ACC112 (cell line): ENCODE measurements at regions not wholly inside any gene's neighbourhood (a gene's known extent, or its start where the extent isn't known, plus 50 kb on each side); places are given as distances from the start of the nearest gene placed in this dataset.

Experiments
- H2AFZ ChIP-seq: fragments of 200-600 bp; sonication (generic); one replicate; pipeline ENCODE4 v1.6.0; 2017; ENCODE audit warnings: antibody characterized with exemption, low read length; ENCODE audit not compliant: unreplicated experiment
- H3K27ac ChIP-seq: fragments of 200-600 bp; sonication (generic); 2 replicates; pipeline ENCODE4 v1.5.1; 2014; ENCODE audit warnings: low read depth, mild to moderate bottlenecking, antibody characterized with exemption, low read length, moderate library complexity
- H3K27me3 ChIP-seq: fragments of 200-600 bp; sonication (generic); 2 replicates; pipeline ENCODE4 v1.6.1; 2014; ENCODE audit warnings: mild to moderate bottlenecking, antibody characterized with exemption, low read length, moderate library complexity, mixed read lengths; ENCODE audit not compliant: insufficient read depth
- H3K36me3 ChIP-seq: fragments of 200-600 bp; sonication (generic); 2 replicates; pipeline ENCODE4 v1.6.1; 2016; ENCODE audit warnings: mild to moderate bottlenecking, antibody characterized with exemption, low read length, moderate library complexity, mixed read lengths; ENCODE audit not compliant: insufficient read depth
- H3K4me1 ChIP-seq: fragments of 200-600 bp; sonication (generic); one replicate; pipeline ENCODE4 v1.6.1; 2016; ENCODE audit warnings: low read length, mixed read lengths; ENCODE audit not compliant: insufficient read depth, unreplicated experiment, control insufficient read depth
- H3K4me3 ChIP-seq: fragments of 200-600 bp; sonication (generic); 2 replicates; pipeline ENCODE4 v1.5.1; 2014; ENCODE audit warnings: mild to moderate bottlenecking, low read depth, low read length
- H3K79me2 ChIP-seq: fragments of 200-600 bp; sonication (generic); one replicate; pipeline ENCODE4 v1.6.0; 2016; ENCODE audit warnings: low read length; ENCODE audit not compliant: control insufficient read depth, unreplicated experiment, insufficient read depth

GRCh38 chr2:16192416-16193216, 252.3 kb downstream of the MYCN start:
- H3K79me2 ChIP-seq = no peaks in the 10 kb centered on the region
- H3K36me3 ChIP-seq = no peaks in the 10 kb centered on the region
- H3K27me3 ChIP-seq = no peaks in the 10 kb centered on the region
- no peak overlapping the region for H2AFZ ChIP-seq
- no peaks in the 10 kb centered on the region for H3K4me1 ChIP-seq
- H3K27ac ChIP-seq = no peak overlapping the region
- H3K4me3 ChIP-seq = no peak overlapping the region

DNA sequence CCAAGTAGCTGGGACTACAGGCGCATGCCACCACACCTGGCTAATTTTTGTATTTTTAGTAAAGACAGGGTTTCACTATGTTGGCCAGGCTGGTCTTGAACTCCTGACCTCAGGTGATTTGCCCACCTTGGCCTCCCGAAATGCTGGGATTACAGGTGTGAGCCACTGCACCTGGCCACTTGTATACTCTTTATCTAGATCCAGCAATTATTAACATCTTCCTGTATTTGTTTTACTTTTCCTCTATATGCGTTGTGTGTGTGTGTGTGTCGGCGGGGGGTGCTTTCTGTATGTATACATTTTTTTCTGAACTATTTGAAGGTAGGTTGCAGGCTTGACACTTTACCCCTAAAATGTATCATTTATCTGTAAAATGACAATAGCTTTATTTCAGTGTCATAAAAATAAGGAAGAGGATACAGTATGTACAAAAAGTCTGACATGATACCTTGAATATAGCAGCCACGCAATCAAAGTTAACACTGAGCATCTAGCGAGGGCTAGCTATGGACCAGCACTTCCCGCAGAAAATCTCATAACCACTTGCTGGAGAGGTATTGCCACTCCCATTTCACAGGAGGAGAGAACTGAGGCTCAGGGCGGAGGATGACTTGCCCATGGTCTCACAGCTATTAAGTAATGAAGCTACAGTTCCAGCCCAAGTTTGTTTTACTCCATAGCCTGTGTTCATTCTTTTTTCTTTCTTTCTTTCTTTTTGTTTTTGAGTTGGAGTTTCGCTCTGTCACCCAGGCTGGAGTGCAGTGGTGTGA, 251.3 kb downstream of the MYCN start:
- Histone ChIP-seq H3K4me3 (no peak overlapping the region), H3K27ac (no peak overlapping the region), H3K36me3 (no peaks in the 10 kb centered on the region), H3K4me1 (no peaks in the 10 kb centered on the region), H2AFZ (no peak overlapping the region), H3K27me3 (no peaks in the 10 kb centered on the region), H3K79me2 (no peaks in the 10 kb centered on the region)

DNA sequence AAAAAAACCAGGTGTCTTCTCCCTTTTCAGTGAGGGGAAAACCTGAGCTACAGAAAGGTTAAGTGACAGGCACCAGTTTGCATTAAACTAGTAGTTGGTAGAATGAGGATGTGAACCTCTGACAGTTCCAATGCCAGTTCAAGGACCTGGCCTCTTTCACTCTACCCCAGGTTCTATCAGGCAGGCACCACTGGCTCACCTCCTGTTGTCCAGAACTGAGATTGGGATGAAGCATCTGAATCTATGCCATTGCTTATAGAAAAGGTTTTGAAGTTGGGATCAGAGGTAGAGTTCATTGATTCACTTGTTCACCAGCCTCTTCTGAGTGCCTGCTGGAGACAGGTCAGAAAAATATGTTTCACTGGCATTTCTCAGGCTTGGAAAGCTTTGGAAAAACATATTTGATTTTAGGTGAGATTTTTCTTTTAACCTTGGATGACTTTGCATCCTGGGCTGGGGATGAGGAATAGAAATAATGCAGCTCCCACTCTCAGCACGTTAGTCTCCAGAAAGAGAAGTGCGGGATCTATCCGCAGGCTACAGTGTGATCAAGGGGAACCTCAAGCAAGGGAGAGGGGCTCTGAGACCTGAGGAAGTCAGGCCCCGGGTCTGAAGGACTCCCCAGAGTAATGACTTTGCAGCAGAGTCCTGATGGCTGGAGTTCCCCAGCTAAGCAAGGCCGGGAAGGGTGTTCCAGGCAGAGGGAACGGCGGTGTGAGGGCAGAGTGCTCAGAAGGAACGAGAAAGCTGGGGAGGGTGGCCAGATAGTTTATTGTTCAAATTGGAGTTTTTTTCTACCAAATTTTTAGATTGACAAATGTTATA, 250.3 kb downstream of the MYCN start:
- Histone ChIP-seq H3K4me3 (no peak overlapping the region), H3K27ac (no peak overlapping the region), H3K4me1 (no peaks in the 10 kb centered on the region), H3K27me3 (no peaks in the 10 kb centered on the region), H2AFZ (no peak overlapping the region), H3K79me2 (no peaks in the 10 kb centered on the region), H3K36me3 (no peaks in the 10 kb centered on the region)

DNA sequence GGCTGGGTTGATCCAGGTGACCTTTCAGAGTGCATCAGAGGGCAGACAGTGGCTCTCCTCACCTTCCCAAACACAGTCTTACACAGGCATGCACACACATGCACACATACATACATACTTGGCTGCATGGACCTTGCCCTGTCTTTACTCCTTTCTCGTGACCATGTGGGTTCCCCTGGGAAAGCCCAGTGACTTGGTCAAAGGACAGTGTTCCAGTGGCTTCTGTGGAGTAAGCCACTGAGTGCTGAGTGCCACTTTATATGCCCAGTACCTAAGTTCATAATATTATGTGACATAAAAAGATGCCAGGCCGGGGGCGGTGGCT, 249.4 kb downstream of the MYCN start:
- Histone ChIP-seq H3K27ac (no peak overlapping the region), H3K27me3 (no peaks in the 10 kb centered on the region), H3K79me2 (no peaks in the 10 kb centered on the region), H3K36me3 (no peaks in the 10 kb centered on the region), H3K4me1 (no peaks in the 10 kb centered on the region), H2AFZ (no peak overlapping the region), H3K4me3 (no peak overlapping the region)

DNA sequence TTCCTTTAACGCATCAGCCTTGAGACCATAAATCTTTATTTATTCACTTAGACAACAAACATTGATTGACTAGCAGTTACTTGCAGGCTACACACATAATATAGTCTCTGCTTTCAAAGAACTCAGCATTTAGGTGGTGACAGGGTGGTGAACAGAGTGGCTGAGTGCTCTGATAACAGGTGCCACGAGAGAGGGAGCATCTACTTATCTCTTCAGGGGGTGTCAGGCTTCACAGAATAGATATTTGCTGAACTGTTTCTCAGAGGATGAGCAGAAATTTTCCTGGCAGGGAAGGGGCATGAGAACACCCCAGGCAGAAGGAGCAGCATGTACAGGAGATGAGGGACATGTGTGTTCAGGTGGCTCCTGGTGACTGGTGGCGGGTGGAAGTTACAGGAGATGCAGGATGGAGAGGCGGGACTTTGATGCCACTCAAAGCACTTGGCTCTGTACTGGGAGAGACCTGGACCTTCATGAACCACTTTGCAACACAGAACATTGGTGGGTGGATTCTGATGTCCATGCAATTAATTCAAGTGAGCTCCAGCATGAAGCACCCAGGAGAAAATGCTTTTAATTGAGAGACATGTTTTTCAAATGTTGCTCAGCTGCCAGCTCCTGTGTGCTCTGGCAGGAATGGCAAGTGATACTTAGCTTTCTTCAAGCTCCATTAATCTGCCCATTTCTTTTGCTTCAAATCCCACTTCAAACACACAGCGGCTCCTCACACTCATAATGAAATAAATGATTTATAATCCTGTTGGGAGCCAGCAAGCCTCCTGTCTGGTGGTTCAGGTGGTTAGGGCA, 248.9 kb downstream of the MYCN start:
- Histone ChIP-seq H2AFZ (no peak overlapping the region), H3K27me3 (no peaks in the 10 kb centered on the region), H3K27ac (no peak overlapping the region), H3K4me1 (no peaks in the 10 kb centered on the region), H3K4me3 (no peak overlapping the region), H3K79me2 (no peaks in the 10 kb centered on the region), H3K36me3 (no peaks in the 10 kb centered on the region)

GRCh38 chr2:16188261-16188890, 248.0 kb downstream of the MYCN start:
- no peak overlapping the region for H2AFZ ChIP-seq
- no peaks in the 10 kb centered on the region for H3K4me1 ChIP-seq
- no peak overlapping the region for H3K4me3 ChIP-seq
- H3K79me2 ChIP-seq = no peaks in the 10 kb centered on the region
- H3K27me3 ChIP-seq = no peaks in the 10 kb centered on the region
- no peak overlapping the region for H3K27ac ChIP-seq
- H3K36me3 ChIP-seq = no peaks in the 10 kb centered on the region

GRCh38 chr2:16187482-16187817, 247.1 kb downstream of the MYCN start:
- Histone ChIP-seq H3K4me3 (no peak overlapping the region), H3K27me3 (no peaks in the 10 kb centered on the region), H3K79me2 (no peaks in the 10 kb centered on the region), H3K4me1 (no peaks in the 10 kb centered on the region), H3K27ac (no peak overlapping the region), H3K36me3 (no peaks in the 10 kb centered on the region), H2AFZ (no peak overlapping the region)

- Histone ChIP-seq H3K36me3 (no peaks in the 10 kb centered on the region), H3K27ac (no peak overlapping the region), H2AFZ (no peak overlapping the region), H3K4me3 (no peak overlapping the region), H3K27me3 (no peaks in the 10 kb centered on the region), H3K79me2 (no peaks in the 10 kb centered on the region), H3K4me1 (no peaks in the 10 kb centered on the region)
These were observed 246.5 kb downstream of the MYCN start for GRCh38 chr2:16186661-16187481.

GRCh38 chr2:16185801-16186272, 245.5 kb downstream of the MYCN start:
- Histone ChIP-seq H2AFZ (no peak overlapping the region), H3K36me3 (no peaks in the 10 kb centered on the region), H3K27ac (no peak overlapping the region), H3K4me1 (no peaks in the 10 kb centered on the region), H3K27me3 (no peaks in the 10 kb centered on the region), H3K79me2 (no peaks in the 10 kb centered on the region), H3K4me3 (no peak overlapping the region)
